Astrocyte (in vitro differentiated cells and primary cell): ENCODE measurements at regions not wholly inside any gene's neighbourhood (a gene's known extent, or its start where the extent isn't known, plus 50 kb on each side); places are given as distances from the start of the nearest gene placed in this dataset.

ENCODE experiments used
- DNase-seq: peaks from one replicate; pipeline ENCODE4 v3.0.0-alpha.2; 2010; ENCODE audit warnings: low read depth
- FAIRE-seq: peaks from 2 replicates; lab custom pipeline; 2011; peaks lifted over from hg19 to GRCh38; lab: Jason Lieb, UNC
- H2AFZ ChIP-seq: 2 replicates; pipeline ENCODE4 v1.6.0; 2012; ENCODE audit warnings: low read depth, low read length, inconsistent platforms
- H3K27ac ChIP-seq: 2 replicates; pipeline ENCODE4 v1.5.1; 2011; ENCODE audit warnings: low read depth, low read length, inconsistent platforms
- H3K27me3 ChIP-seq: 2 replicates; pipeline ENCODE4 v1.6.0; 2011; ENCODE audit warnings: low read length, inconsistent platforms; ENCODE audit not compliant: insufficient read depth
- H3K36me3 ChIP-seq: 2 replicates; pipeline ENCODE4 v1.5.1; 2011; ENCODE audit warnings: low read length, inconsistent platforms; ENCODE audit not compliant: insufficient read depth
- H3K4me1 ChIP-seq: 2 replicates; pipeline ENCODE4 v1.5.1; 2011; ENCODE audit warnings: low read length, inconsistent platforms; ENCODE audit not compliant: insufficient read depth
- H3K4me2 ChIP-seq: 2 replicates; pipeline ENCODE4 v1.6.0; 2012; ENCODE audit warnings: low read length, inconsistent platforms
- H3K4me3 ChIP-seq: 2 replicates; pipeline ENCODE4 v1.5.1; 2011; ENCODE audit warnings: low read depth, mild to moderate bottlenecking, low read length, inconsistent platforms; ENCODE audit not compliant: insufficient read depth
- H3K79me2 ChIP-seq: 2 replicates; pipeline ENCODE4 v1.6.0; 2012; ENCODE audit warnings: mild to moderate bottlenecking, low read length, inconsistent platforms; ENCODE audit not compliant: insufficient read depth
- H3K9ac ChIP-seq: 2 replicates; pipeline ENCODE4 v1.6.0; 2012; ENCODE audit warnings: mild to moderate bottlenecking, low read length, inconsistent platforms
- H3K9me3 ChIP-seq: 2 replicates; pipeline ENCODE4 v1.5.1; 2012; ENCODE audit warnings: low read depth, mild to moderate bottlenecking, low read length, inconsistent platforms; ENCODE audit not compliant: insufficient read depth
- H4K20me1 ChIP-seq: 2 replicates; pipeline ENCODE4 v1.6.0; 2012; ENCODE audit warnings: low read length, inconsistent platforms; ENCODE audit not compliant: insufficient read depth
- H3K27ac Mint-ChIP-seq: one replicate; pipeline ENCODE4 v1.8.0; 2021; ENCODE audit warnings: mild to moderate bottlenecking, mixed read lengths; ENCODE audit not compliant: unreplicated experiment
- H3K27me3 Mint-ChIP-seq: one replicate; pipeline ENCODE4 v1.8.0; 2021; ENCODE audit warnings: low read depth, mixed read lengths; ENCODE audit not compliant: unreplicated experiment
- H3K36me3 Mint-ChIP-seq: one replicate; pipeline ENCODE4 v1.8.0; 2021; ENCODE audit warnings: low read depth, mixed read lengths; ENCODE audit not compliant: unreplicated experiment
- H3K4me1 Mint-ChIP-seq: one replicate; pipeline ENCODE4 v1.8.0; 2021; ENCODE audit warnings: low read depth, mixed read lengths; ENCODE audit not compliant: unreplicated experiment
- H3K4me3 Mint-ChIP-seq: one replicate; pipeline ENCODE4 v1.8.0; 2021; ENCODE audit warnings: mild to moderate bottlenecking, moderate library complexity, mixed read lengths; ENCODE audit not compliant: unreplicated experiment
- H3K9me3 Mint-ChIP-seq: one replicate; pipeline ENCODE4 v1.8.0; 2021; ENCODE audit warnings: mild to moderate bottlenecking, mixed read lengths; ENCODE audit not compliant: unreplicated experiment
- CTCF ChIP-seq: IDR thresholded peaks from 2 replicates; pipeline ENCODE4 v1.5.1; 2011; ENCODE audit warnings: low read depth, mild to moderate bottlenecking, inconsistent platforms, low read length, moderate library complexity; ENCODE audit not compliant: insufficient read depth
- EZH2 ChIP-seq: IDR thresholded peaks from 2 replicates; pipeline ENCODE4 v1.6.1; 2012; ENCODE audit warnings: mild to moderate bottlenecking, low read length, inconsistent platforms; ENCODE audit not compliant: insufficient read depth

- no peak for TF ChIP-seq CTCF
- no peak for TF ChIP-seq EZH2
- Histone ChIP-seq H3K9me3 (no peaks in the 10 kb centered on the region), H3K4me1 (no peaks in the 10 kb centered on the region), H3K79me2 (no peaks in the 10 kb centered on the region), H3K27ac (no peak overlapping the region), H2AFZ (no peak overlapping the region), H3K4me2 (no peak overlapping the region), H3K36me3 (no peaks in the 10 kb centered on the region), H3K27me3 (no peaks in the 10 kb centered on the region), H4K20me1 (no peaks in the 10 kb centered on the region), H3K4me3 (no peak overlapping the region), H3K9ac (no peak overlapping the region)
- FAIRE-seq, result no peak
- no peaks in the 10 kb centered on the region for H3K9me3 Mint-ChIP-seq
- H3K4me3 Mint-ChIP-seq, result no peak overlapping the region
- no peaks in the 10 kb centered on the region for H3K36me3 Mint-ChIP-seq
- no peak overlapping the region for H3K27ac Mint-ChIP-seq
- no peak for DNase-seq
- H3K4me1 Mint-ChIP-seq, result no peaks in the 10 kb centered on the region
- peaks cover 2% of the 10 kb centered on the region for H3K27me3 Mint-ChIP-seq
Measured at GRCh38 chr4:129751646-129752045, 655.7 kb downstream of the C4orf33 start.

GRCh38 chr4:129783596-129783995, 687.6 kb downstream of the C4orf33 start:
- no peak overlapping the region for H3K4me2 ChIP-seq
- H3K27ac Mint-ChIP-seq, result no peak overlapping the region
- H2AFZ ChIP-seq, result no peak overlapping the region
- H3K9ac ChIP-seq, result no peak overlapping the region
- no peaks in the 10 kb centered on the region for H3K4me1 ChIP-seq
- H3K4me3 ChIP-seq, result no peak overlapping the region
- H3K9me3 ChIP-seq, result no peaks in the 10 kb centered on the region
- no peaks in the 10 kb centered on the region for H3K36me3 Mint-ChIP-seq
- no peak for FAIRE-seq
- no peaks in the 10 kb centered on the region for H3K27me3 ChIP-seq
- H3K27me3 Mint-ChIP-seq, result no peaks in the 10 kb centered on the region
- no peaks in the 10 kb centered on the region for H3K36me3 ChIP-seq
- H3K4me3 Mint-ChIP-seq, result no peak overlapping the region
- H3K4me1 Mint-ChIP-seq, result no peaks in the 10 kb centered on the region
- no peak for DNase-seq
- H3K9me3 Mint-ChIP-seq, result no peaks in the 10 kb centered on the region
- H4K20me1 ChIP-seq, result no peaks in the 10 kb centered on the region
- no peak for TF ChIP-seq EZH2
- TF ChIP-seq CTCF, result no peak
- H3K27ac ChIP-seq, result no peak overlapping the region
- H3K79me2 ChIP-seq, result no peaks in the 10 kb centered on the region

GRCh38 chr4:129788486-129788885, 692.5 kb downstream of the C4orf33 start:
- no peaks in the 10 kb centered on the region for H3K9me3 Mint-ChIP-seq
- FAIRE-seq (no peak), DNase-seq (no peak)
- Histone ChIP-seq H4K20me1 (no peaks in the 10 kb centered on the region), H3K4me2 (no peak overlapping the region), H3K27ac (no peak overlapping the region), H3K9ac (no peak overlapping the region), H3K4me3 (no peak overlapping the region), H3K79me2 (no peaks in the 10 kb centered on the region), H3K27me3 (no peaks in the 10 kb centered on the region), H3K36me3 (no peaks in the 10 kb centered on the region), H2AFZ (no peak overlapping the region), H3K9me3 (no peaks in the 10 kb centered on the region), H3K4me1 (no peaks in the 10 kb centered on the region)
- no peak for TF ChIP-seq EZH2
- TF ChIP-seq CTCF, result no peak
- H3K27ac Mint-ChIP-seq, result no peak overlapping the region
- no peak overlapping the region for H3K4me3 Mint-ChIP-seq
- no peaks in the 10 kb centered on the region for H3K27me3 Mint-ChIP-seq
- H3K36me3 Mint-ChIP-seq, result no peaks in the 10 kb centered on the region
- no peaks in the 10 kb centered on the region for H3K4me1 Mint-ChIP-seq
